ENCODE measurements at regions not wholly inside any gene's neighbourhood (a gene's known extent, or its start where the extent isn't known, plus 50 kb on each side); places are given as distances from the start of the nearest gene placed in this dataset.
A peak's percentile ranks its signal among the peaks of the same experiment; 100 is the strongest.

DNA sequence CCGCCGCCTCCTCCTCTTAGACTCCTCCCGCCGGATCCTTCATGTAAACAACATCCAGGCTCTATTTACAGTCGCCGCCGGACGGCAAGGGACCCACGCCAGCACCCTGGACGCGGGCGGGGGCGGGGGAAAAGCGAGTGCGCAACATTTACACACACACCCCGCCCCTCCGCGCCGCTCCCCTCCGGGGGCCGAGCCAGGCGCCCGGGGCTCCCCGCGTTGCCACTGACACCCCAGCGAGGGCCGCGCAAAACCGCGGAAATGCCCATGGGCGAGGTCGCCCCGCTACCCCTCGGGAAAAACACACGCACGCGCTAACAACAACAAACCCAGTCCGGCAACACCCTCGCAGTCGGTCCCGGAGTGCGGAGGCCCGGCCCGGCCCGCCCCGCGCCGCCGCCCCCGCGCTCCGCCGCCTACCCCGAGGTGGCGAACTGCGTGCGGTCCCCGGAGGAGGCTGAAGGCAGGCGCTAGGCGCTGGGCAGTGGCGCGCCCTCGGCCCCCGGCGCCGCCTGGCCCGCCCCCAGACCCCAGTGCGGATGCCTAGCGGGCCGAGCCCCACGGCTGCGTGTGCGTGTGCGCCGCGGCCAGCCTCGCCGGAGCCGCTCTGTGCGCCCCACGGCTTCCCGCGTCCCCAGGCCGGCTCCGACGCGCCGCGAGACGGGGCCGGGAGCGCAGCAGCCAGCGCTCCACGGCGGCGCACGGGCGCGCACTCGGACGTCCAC, 81.1 kb upstream of the AK4 start:
- DNase-seq = peak; percentile 89
- Histone ChIP-seq H3K4me1 (ENCODE audit: control insufficient read depth in 2 of 2, insufficient read depth in 2 of 2, low read length in 2 of 2) (peaks cover 21 to 25% of the 10 kb centered on the region in 2 donors), H4K20me1 (ENCODE audit: control insufficient read depth, insufficient read depth, low read length, poor library complexity, severe bottlenecking) (peaks cover 8% of the 10 kb centered on the region), H3K9me3 (ENCODE audit: control extremely low read depth in 1 of 3, control insufficient read depth in 2 of 3, insufficient read depth in 1 of 3, low read length in 2 of 3) (no peaks in the 10 kb centered on the region), H3K79me2 (ENCODE audit: control insufficient read depth, insufficient read depth, low read length) (peaks cover 7% of the 10 kb centered on the region), H3K36me3 (replicated peaks in 1 of 2; ENCODE audit: control extremely low read depth in 1 of 2, control insufficient read depth in 1 of 2, extremely low read depth in 1 of 2, insufficient read depth in 2 of 2, low read length in 1 of 2) (no peaks in the 10 kb centered on the region), H3K9ac (ENCODE audit: low read length) (peak overlapping the region; percentile 88), H3K27ac (ENCODE audit: low read length in 2 of 2) (peak overlapping the region; percentile 71 to 85), H2AFZ (ENCODE audit: insufficient read depth, low read depth, low read length, poor library complexity, severe bottlenecking) (peak overlapping the region; percentile 88), H3K27me3 (replicated peaks in 1 of 4; ENCODE audit: control extremely low read depth in 1 of 4, control insufficient read depth in 3 of 4, insufficient read depth in 4 of 4, low read length in 3 of 4) (no peaks in the 10 kb centered on the region), H3K4me3 (ENCODE audit: control extremely low read depth in 1 of 5, extremely low read depth in 1 of 5, insufficient read depth in 1 of 5, low read depth in 2 of 5, low read length in 4 of 5) (peak overlapping the region; percentile 65 to 90 (median 70)), H3K4me2 (replicated peaks; ENCODE audit: low read depth, low read length, poor library complexity, severe bottlenecking) (peak overlapping the region; percentile 82)
- Mint-ChIP-seq H3K9me3 (ENCODE audit: insufficient read depth) (no peaks in the 10 kb centered on the region), H3K27me3 (no peaks in the 10 kb centered on the region), H3K27ac (peak overlapping the region; percentile 98), H3K4me1 (peaks cover 53% of the 10 kb centered on the region), H3K4me3 (peak overlapping the region; percentile 97)
- intact Hi-C loops (cut with micrococcal nuclease) = loop anchor here (1.0 to 10.0 kb wide), 7 partner anchors 64 to 1985 kb away; partner anchors contain the start of genes JAK1, PGM1, RAVER2 and SLC35D1
- POLR2A ChIA-PET = no interaction called here
- CTCF ChIA-PET = interaction anchor here (10.3 kb wide), 1 partner anchor 8 kb away, joined by 232 read pairs; no protein-coding TSS in a partner anchor
- WGBS (ENCODE audit: insufficient coverage) = under 1% methylated on average over 95 of the region's 101 CpGs
- TF ChIP-seq, protein P1, sequence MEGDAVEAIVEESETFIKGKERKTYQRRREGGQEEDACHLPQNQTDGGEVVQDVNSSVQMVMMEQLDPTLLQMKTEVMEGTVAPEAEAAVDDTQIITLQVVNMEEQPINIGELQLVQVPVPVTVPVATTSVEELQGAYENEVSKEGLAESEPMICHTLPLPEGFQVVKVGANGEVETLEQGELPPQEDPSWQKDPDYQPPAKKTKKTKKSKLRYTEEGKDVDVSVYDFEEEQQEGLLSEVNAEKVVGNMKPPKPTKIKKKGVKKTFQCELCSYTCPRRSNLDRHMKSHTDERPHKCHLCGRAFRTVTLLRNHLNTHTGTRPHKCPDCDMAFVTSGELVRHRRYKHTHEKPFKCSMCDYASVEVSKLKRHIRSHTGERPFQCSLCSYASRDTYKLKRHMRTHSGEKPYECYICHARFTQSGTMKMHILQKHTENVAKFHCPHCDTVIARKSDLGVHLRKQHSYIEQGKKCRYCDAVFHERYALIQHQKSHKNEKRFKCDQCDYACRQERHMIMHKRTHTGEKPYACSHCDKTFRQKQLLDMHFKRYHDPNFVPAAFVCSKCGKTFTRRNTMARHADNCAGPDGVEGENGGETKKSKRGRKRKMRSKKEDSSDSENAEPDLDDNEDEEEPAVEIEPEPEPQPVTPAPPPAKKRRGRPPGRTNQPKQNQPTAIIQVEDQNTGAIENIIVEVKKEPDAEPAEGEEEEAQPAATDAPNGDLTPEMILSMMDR (IDR thresholded peaks at IDR 0.05) = no peak
- TF ChIP-seq EZH2 (IDR thresholded peaks at IDR 0.05; ENCODE audit: borderline replicate concordance, insufficient read depth, low read depth, low read length, poor library complexity, severe bottlenecking) = no peak
- ATAC-seq (ENCODE audit: low read depth) = peak; percentile 70
